GM20000 (cell line): ENCODE measurements at regions not wholly inside any gene's neighbourhood (a gene's known extent, or its start where the extent isn't known, plus 50 kb on each side); places are given as distances from the start of the nearest gene placed in this dataset.

Experiments used
- DNase-seq: peaks from one replicate; pipeline ENCODE4 v3.0.0; 2012; ENCODE audit warnings: low spot score
- CTCF ChIP-seq: IDR thresholded peaks from 2 replicates; pipeline ENCODE4 v1.5.1; 2012; ENCODE audit warnings: mild to moderate bottlenecking, control low read depth; ENCODE audit errors: extremely low read depth, missing control alignments

GRCh38 chr7:22676385-22676784 is 50.6 kb upstream of the IL6 start:
- DNase-seq = no peak
- no peak for TF ChIP-seq CTCF

DNA sequence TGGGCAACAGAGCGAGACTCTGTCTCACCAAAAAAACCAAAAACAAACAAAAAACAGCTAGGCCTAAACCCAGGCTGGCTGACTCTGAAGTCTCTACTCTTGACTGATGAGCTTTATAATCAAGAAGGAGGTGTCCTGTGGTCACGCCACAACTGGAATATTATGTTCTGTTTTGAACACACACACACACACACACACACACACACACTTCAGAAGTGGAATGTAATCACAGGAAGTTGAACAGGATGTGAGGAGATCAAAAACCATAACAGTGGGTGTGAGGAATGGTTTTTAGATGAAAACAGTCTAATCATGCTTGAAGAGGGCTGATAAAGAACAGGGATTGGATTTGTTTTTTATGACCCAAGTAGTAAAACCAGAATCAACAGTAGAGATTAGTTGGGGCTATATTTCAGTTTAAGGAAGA is 51.1 kb upstream of the IL6 start:
- DNase-seq = no peak
- TF ChIP-seq CTCF = no peak

- DNase-seq = no peak
- TF ChIP-seq CTCF = no peak
Measured at GRCh38 chr7:22675421-22675820, 51.6 kb upstream of the IL6 start.

DNA sequence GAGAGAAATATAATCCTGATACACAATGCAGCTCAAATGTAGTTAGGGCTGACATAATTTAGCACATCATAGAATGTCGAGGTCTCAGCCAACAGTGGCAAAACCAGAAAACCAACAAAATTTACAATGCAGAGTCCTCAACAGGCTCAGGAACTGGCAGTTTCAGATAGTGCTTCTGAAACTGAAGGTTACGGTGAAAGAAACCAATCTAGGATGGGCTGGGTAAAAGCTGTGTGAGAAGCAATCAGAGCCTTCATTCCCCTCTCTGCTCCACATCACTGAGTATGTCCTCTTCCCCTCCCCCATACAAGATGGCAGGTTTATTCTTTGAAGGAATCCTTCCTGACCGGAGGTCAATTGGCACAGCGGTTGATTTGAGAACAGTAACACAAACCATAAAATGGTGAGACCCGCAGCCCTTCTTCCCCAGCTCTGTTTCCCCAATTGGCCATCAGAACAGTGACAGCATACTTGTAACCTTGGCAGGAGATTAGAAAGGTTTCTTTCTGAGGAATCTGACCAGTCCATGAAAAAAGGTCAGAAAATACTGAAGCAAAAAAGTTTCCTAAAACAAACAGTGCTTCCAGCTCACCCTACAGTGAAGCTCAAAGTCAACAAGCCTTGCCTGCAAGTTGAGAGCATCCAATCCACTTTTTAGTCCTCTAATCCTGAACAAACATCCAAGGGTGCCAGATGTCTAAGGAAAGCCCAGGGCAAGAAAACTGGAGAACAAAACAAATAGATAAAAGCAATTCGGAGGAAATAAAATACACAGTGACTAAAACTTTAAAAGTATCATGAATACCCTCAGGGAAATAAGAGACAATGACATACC is 53.9 kb upstream of the IL6 start:
- no peak for TF ChIP-seq CTCF

GRCh38 chr7:22671177-22671879 is 55.7 kb upstream of the IL6 start:
- no peak for TF ChIP-seq CTCF
- no peak for DNase-seq

More for the DNA sequence above, 53.9 kb upstream of the IL6 start:
- no peak for DNase-seq

DNA sequence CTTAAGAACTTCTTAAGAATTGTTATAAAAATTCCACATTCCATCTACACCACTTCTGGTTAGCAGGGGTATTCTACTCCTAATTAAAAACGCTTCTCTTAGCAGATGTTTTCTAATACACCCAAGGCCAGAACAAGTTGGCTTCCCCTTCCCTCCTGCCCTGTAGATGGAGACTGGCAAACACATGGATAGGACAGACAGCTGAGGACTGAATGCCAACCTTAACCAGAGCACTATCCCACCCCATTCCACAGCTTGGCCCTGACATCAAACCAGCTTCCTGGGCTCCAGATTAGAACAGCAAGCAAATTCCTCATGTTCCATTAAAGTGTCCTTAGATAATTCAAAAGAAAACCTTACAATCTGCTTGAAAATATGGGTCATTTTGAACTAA is 56.6 kb upstream of the IL6 start:
- TF ChIP-seq CTCF = no peak
- DNase-seq = no peak

DNA sequence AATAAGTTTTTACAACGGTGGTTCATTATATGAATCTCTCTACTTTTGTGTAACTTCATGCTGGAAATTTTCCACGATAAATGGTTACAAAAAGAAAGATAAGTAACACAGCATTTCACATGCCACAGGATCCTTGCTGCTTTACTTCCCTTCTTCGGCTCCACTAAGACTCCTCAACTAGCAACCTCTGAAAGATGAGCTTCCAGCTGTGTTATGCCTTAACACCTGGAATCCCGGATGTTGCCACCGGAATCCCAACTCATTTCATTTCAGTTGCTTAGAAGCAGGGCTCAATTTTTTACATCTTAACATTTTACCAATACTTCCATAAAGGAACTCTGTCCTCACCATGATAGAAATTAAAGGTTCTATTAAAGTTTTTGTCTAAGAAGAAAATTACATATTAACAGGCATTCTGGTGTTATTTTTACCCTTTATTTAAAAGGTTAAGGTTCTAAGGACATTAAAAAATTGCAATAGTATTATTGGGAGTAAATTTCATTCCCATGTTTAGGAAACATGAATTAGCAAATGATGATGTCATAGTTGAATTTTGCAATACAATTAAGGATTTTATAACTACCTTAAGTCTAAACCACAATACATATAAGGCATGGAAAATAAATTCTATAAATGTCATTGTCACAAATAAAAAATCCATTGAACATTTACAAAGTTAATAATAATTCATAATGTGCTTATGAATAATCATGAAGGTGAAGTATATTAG is 57.1 kb upstream of the IL6 start:
- DNase-seq = no peak
- no peak for TF ChIP-seq CTCF
